CD8-positive, alpha-beta memory T cell (primary cell): ENCODE measurements at regions not wholly inside any gene's neighbourhood (a gene's known extent, or its start where the extent isn't known, plus 50 kb on each side); places are given as distances from the start of the nearest gene placed in this dataset.

Experiments
- CTCF ChIA-PET: fragments of 350-600 bp; sonication (Branson Sonifier 250); formaldehyde crosslinking; loops from one replicate; lab custom pipeline; 2021; ENCODE audit warnings: antibody characterized with exemption; lab: Charles Lee
- POLR2A ChIA-PET: fragments of 350-600 bp; sonication (Branson Sonifier 250); formaldehyde crosslinking; loops from one replicate; lab custom pipeline; 2021; ENCODE audit warnings: antibody characterized with exemption; lab: Charles Lee
- DNase-seq, 5 donors: peaks; one replicate each; pipeline versions ENCODE4 v3.0.0 to v3.0.0-alpha.2; 2020 to 2022; ENCODE audit warnings: mixed read lengths in 1 of 5
- H3K27ac ChIP-seq: one replicate; pipeline ENCODE4 v1.7.0; 2013; ENCODE audit warnings: low read depth, mild to moderate bottlenecking, low read length, moderate library complexity
- H3K27me3 ChIP-seq: 2 replicates; pipeline ENCODE4 v1.7.0; 2013; ENCODE audit warnings: low read length, mild to moderate bottlenecking; ENCODE audit not compliant: insufficient read depth, poor library complexity, severe bottlenecking
- H3K36me3 ChIP-seq: 2 replicates; pipeline ENCODE4 v1.7.0; 2013; ENCODE audit warnings: mild to moderate bottlenecking, low read length, moderate library complexity; ENCODE audit not compliant: insufficient read depth
- H3K4me1 ChIP-seq: 2 replicates; pipeline ENCODE4 v1.7.0; 2013; ENCODE audit warnings: mild to moderate bottlenecking, low read length, moderate library complexity; ENCODE audit not compliant: insufficient read depth
- H3K4me3 ChIP-seq: 2 replicates; pipeline ENCODE4 v1.7.0; 2013; ENCODE audit warnings: mild to moderate bottlenecking, low read length
- H3K9me3 ChIP-seq: 2 replicates; pipeline ENCODE4 v1.7.0; 2013; ENCODE audit warnings: mild to moderate bottlenecking, low read length
- H3K27ac Mint-ChIP-seq, 8 donors: one replicate each; pipeline ENCODE4 v1.8.0; 2020 to 2021; ENCODE audit warnings: mixed read lengths in 8 of 8, mild to moderate bottlenecking in 6 of 8, inconsistent platforms in 3 of 8, moderate library complexity in 3 of 8
- H3K27me3 Mint-ChIP-seq, 2 donors: one replicate each; pipeline ENCODE4 v1.8.0; 2020 to 2021; ENCODE audit warnings: mixed read lengths in 2 of 2, mild to moderate bottlenecking in 1 of 2, moderate library complexity in 1 of 2
- H3K36me3 Mint-ChIP-seq, 3 donors: one replicate each; pipeline ENCODE4 v1.8.0; 2020 to 2021; ENCODE audit warnings: mixed read lengths in 3 of 3, inconsistent platforms in 1 of 3, mild to moderate bottlenecking in 1 of 3
- H3K4me1 Mint-ChIP-seq, 3 donors: one replicate each; pipeline ENCODE4 v1.8.0; 2020 to 2021; ENCODE audit warnings: mixed read lengths in 3 of 3, inconsistent platforms in 1 of 3, mild to moderate bottlenecking in 1 of 3
- H3K4me3 Mint-ChIP-seq, 7 donors: one replicate each; pipeline ENCODE4 v1.8.0; 2020 to 2021; ENCODE audit warnings: mixed read lengths in 7 of 7, mild to moderate bottlenecking in 6 of 7, moderate library complexity in 4 of 7, inconsistent platforms in 2 of 7
- H3K9me3 Mint-ChIP-seq, 5 donors: one replicate each; pipeline ENCODE4 v1.8.0; 2020 to 2022; ENCODE audit warnings: mixed read lengths in 5 of 5, mild to moderate bottlenecking in 3 of 5, moderate library complexity in 2 of 5, inconsistent platforms in 1 of 5

GRCh38 chr20:11795071-11795615 lies 122.5 kb upstream of the BTBD3 start:
- Histone ChIP-seq H3K27me3 (no peaks in the 10 kb centered on the region), H3K4me1 (no peaks in the 10 kb centered on the region), H3K27ac (no peak overlapping the region), H3K4me3 (no peak overlapping the region), H3K9me3 (no peaks in the 10 kb centered on the region), H3K36me3 (no peaks in the 10 kb centered on the region)
- CTCF ChIA-PET, result no interaction called here
- H3K4me1 Mint-ChIP-seq, result no peaks in the 10 kb centered on the region
- peaks cover 3 to 15% (median 7%) of the 10 kb centered on the region in 5 donors for H3K9me3 Mint-ChIP-seq
- H3K36me3 Mint-ChIP-seq, result no peaks in the 10 kb centered on the region
- no peak for DNase-seq
- no peak overlapping the region for H3K27ac Mint-ChIP-seq
- POLR2A ChIA-PET, result no interaction called here
- no peaks in the 10 kb centered on the region for H3K27me3 Mint-ChIP-seq
- H3K4me3 Mint-ChIP-seq, result no peak overlapping the region

GRCh38 chr20:11796026-11796425 lies 121.7 kb upstream of the BTBD3 start:
- Histone ChIP-seq H3K4me3 (no peak overlapping the region), H3K27me3 (no peaks in the 10 kb centered on the region), H3K9me3 (no peaks in the 10 kb centered on the region), H3K4me1 (no peaks in the 10 kb centered on the region), H3K27ac (no peak overlapping the region), H3K36me3 (no peaks in the 10 kb centered on the region)
- Mint-ChIP-seq H3K9me3 (peaks cover 3 to 15% (median 7%) of the 10 kb centered on the region in 5 donors), H3K36me3 (no peaks in the 10 kb centered on the region), H3K27ac (no peak overlapping the region), H3K27me3 (no peaks in the 10 kb centered on the region), H3K4me3 (no peak overlapping the region), H3K4me1 (no peaks in the 10 kb centered on the region)
- POLR2A ChIA-PET, result no interaction called here
- no peak for DNase-seq
- CTCF ChIA-PET, result no interaction called here

- Histone ChIP-seq H3K4me1 (no peaks in the 10 kb centered on the region), H3K4me3 (no peak overlapping the region), H3K36me3 (no peaks in the 10 kb centered on the region), H3K9me3 (no peaks in the 10 kb centered on the region), H3K27me3 (no peaks in the 10 kb centered on the region), H3K27ac (no peak overlapping the region)
- ChIA-PET CTCF (no interaction called here), POLR2A (no interaction called here)
- peaks cover 2 to 14% (median 7%) of the 10 kb centered on the region in 5 donors for H3K9me3 Mint-ChIP-seq
- no peak overlapping the region for H3K27ac Mint-ChIP-seq
- H3K4me3 Mint-ChIP-seq, result no peak overlapping the region
- H3K36me3 Mint-ChIP-seq, result no peaks in the 10 kb centered on the region
- no peak for DNase-seq
- H3K4me1 Mint-ChIP-seq, result no peaks in the 10 kb centered on the region
- no peaks in the 10 kb centered on the region for H3K27me3 Mint-ChIP-seq
These were observed 120.5 kb upstream of the BTBD3 start for GRCh38 chr20:11797156-11797555.

- H3K4me3 Mint-ChIP-seq, result no peak overlapping the region
- no peaks in the 10 kb centered on the region for H3K36me3 ChIP-seq
- CTCF ChIA-PET, result no interaction called here
These were observed 118.4 kb upstream of the BTBD3 start for GRCh38 chr20:11799281-11799684.

GRCh38 chr20:11807054-11808048 lies 110.3 kb upstream of the BTBD3 start:
- no peak overlapping the region for H3K27ac ChIP-seq
- DNase-seq, result no peak
- no peaks in the 10 kb centered on the region for H3K36me3 ChIP-seq
- POLR2A ChIA-PET, result no interaction called here
- Mint-ChIP-seq H3K4me3 (no peak overlapping the region), H3K27me3 (no peaks in the 10 kb centered on the region), H3K4me1 (no peaks in the 10 kb centered on the region), H3K27ac (no peak overlapping the region), H3K36me3 (no peaks in the 10 kb centered on the region), H3K9me3 (peaks cover 2 to 13% (median 4%) of the 10 kb centered on the region in 5 donors)
- H3K27me3 ChIP-seq, result no peaks in the 10 kb centered on the region
- H3K4me3 ChIP-seq, result no peak overlapping the region
- H3K4me1 ChIP-seq, result no peaks in the 10 kb centered on the region
- no peaks in the 10 kb centered on the region for H3K9me3 ChIP-seq
- CTCF ChIA-PET, result no interaction called here

More at GRCh38 chr20:11799281-11799684, 118.4 kb upstream of the BTBD3 start:
- Histone ChIP-seq H3K27me3 (no peaks in the 10 kb centered on the region), H3K4me3 (no peak overlapping the region), H3K9me3 (no peaks in the 10 kb centered on the region), H3K27ac (no peak overlapping the region), H3K4me1 (no peaks in the 10 kb centered on the region)
- POLR2A ChIA-PET, result no interaction called here
- Mint-ChIP-seq H3K27ac (no peak overlapping the region), H3K9me3 (peaks cover 2 to 9% (median 5%) of the 10 kb centered on the region in 5 donors), H3K36me3 (no peaks in the 10 kb centered on the region), H3K4me1 (no peaks in the 10 kb centered on the region), H3K27me3 (no peaks in the 10 kb centered on the region)
- no peak for DNase-seq

GRCh38 chr20:11808841-11809240 lies 108.9 kb upstream of the BTBD3 start:
- H3K9me3 ChIP-seq, result no peaks in the 10 kb centered on the region
- Mint-ChIP-seq H3K27ac (no peak overlapping the region), H3K4me3 (no peak overlapping the region), H3K9me3 (peaks cover 2 to 13% (median 2%) of the 10 kb centered on the region in 5 donors), H3K4me1 (no peaks in the 10 kb centered on the region), H3K36me3 (no peaks in the 10 kb centered on the region), H3K27me3 (no peaks in the 10 kb centered on the region)
- no peaks in the 10 kb centered on the region for H3K27me3 ChIP-seq
- H3K36me3 ChIP-seq, result no peaks in the 10 kb centered on the region
- ChIA-PET POLR2A (no interaction called here), CTCF (no interaction called here)
- H3K4me1 ChIP-seq, result no peaks in the 10 kb centered on the region
- no peak for DNase-seq
- H3K4me3 ChIP-seq, result no peak overlapping the region
- H3K27ac ChIP-seq, result no peak overlapping the region

GRCh38 chr20:11810311-11811083 lies 107.2 kb upstream of the BTBD3 start:
- no peak overlapping the region for H3K4me3 Mint-ChIP-seq
- Histone ChIP-seq H3K4me3 (no peak overlapping the region), H3K27me3 (no peaks in the 10 kb centered on the region), H3K27ac (no peak overlapping the region), H3K9me3 (no peaks in the 10 kb centered on the region), H3K36me3 (no peaks in the 10 kb centered on the region), H3K4me1 (no peaks in the 10 kb centered on the region)
- H3K9me3 Mint-ChIP-seq, result peaks cover 2 to 13% (median 2%) of the 10 kb centered on the region in 5 donors
- POLR2A ChIA-PET, result no interaction called here
- no peaks in the 10 kb centered on the region for H3K4me1 Mint-ChIP-seq
- no peak for DNase-seq
- no peak overlapping the region for H3K27ac Mint-ChIP-seq
- no peaks in the 10 kb centered on the region for H3K27me3 Mint-ChIP-seq
- CTCF ChIA-PET, result no interaction called here
- H3K36me3 Mint-ChIP-seq, result no peaks in the 10 kb centered on the region
